ENCODE measurements at regions not wholly inside any gene's neighbourhood (a gene's known extent, or its start where the extent isn't known, plus 50 kb on each side); places are given as distances from the start of the nearest gene placed in this dataset.

- TF ChIP-seq CTCF (IDR thresholded peaks at IDR 0.05) (no peak), POLR2A (IDR thresholded peaks at IDR 0.05) (no peak)
These were observed 525.9 kb upstream of the TMPO start for GRCh38 chr12:97989366-97989940.

Measured in tibial nerve (tissue), 3 donors.